ENCODE measurements at regions not wholly inside any gene's neighbourhood (a gene's known extent, or its start where the extent isn't known, plus 50 kb on each side); places are given as distances from the start of the nearest gene placed in this dataset.

DNA sequence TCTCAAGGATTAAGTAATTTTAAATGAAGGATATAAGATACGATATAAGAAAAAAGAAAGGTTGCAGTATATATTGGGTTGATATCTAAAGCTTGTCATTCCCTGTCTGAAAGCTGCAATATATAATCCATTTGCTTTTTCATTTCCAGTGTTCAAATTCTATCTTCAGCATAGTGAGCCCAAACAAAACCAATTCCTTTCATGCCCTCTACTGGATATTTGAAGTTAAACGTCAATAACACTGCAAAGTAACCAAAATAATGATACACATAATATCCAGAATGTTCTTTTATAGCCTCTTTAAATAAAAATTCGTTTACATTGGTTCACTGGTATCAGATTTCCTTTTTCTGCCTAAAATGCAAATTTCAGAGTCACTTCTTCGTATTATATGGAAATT, 64.5 kb upstream of the DAAM1 start:
- TF ChIP-seq, protein P1, sequence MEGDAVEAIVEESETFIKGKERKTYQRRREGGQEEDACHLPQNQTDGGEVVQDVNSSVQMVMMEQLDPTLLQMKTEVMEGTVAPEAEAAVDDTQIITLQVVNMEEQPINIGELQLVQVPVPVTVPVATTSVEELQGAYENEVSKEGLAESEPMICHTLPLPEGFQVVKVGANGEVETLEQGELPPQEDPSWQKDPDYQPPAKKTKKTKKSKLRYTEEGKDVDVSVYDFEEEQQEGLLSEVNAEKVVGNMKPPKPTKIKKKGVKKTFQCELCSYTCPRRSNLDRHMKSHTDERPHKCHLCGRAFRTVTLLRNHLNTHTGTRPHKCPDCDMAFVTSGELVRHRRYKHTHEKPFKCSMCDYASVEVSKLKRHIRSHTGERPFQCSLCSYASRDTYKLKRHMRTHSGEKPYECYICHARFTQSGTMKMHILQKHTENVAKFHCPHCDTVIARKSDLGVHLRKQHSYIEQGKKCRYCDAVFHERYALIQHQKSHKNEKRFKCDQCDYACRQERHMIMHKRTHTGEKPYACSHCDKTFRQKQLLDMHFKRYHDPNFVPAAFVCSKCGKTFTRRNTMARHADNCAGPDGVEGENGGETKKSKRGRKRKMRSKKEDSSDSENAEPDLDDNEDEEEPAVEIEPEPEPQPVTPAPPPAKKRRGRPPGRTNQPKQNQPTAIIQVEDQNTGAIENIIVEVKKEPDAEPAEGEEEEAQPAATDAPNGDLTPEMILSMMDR (conservative IDR thresholded peaks at IDR 0.05): peak; percentile 74

DNA sequence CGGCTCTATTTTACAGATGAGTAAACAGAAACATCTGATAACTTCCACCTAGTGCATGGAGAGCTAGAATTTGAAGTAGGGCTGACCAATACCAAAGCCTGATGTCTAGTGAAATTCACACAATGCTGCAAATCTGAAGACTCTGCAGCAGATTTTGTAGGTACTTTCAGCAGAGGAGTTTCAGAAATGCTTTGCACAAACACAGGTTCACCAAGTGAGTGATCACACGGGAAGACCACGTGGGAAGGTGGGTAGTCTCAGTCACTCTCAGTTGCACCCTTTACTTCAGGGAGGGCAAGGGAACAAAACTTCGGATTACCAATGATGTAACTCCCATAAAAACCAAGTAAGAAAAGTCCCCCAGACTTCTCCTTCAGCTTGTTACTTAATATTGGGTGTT, 63.3 kb upstream of the DAAM1 start:
- H3K27ac ChIP-seq: no peak overlapping the region
- TF ChIP-seq, protein P1 (conservative IDR thresholded peaks at IDR 0.05): no peak

More for the DNA sequence above, 64.5 kb upstream of the DAAM1 start:
- H3K27ac ChIP-seq: no peak overlapping the region

DNA sequence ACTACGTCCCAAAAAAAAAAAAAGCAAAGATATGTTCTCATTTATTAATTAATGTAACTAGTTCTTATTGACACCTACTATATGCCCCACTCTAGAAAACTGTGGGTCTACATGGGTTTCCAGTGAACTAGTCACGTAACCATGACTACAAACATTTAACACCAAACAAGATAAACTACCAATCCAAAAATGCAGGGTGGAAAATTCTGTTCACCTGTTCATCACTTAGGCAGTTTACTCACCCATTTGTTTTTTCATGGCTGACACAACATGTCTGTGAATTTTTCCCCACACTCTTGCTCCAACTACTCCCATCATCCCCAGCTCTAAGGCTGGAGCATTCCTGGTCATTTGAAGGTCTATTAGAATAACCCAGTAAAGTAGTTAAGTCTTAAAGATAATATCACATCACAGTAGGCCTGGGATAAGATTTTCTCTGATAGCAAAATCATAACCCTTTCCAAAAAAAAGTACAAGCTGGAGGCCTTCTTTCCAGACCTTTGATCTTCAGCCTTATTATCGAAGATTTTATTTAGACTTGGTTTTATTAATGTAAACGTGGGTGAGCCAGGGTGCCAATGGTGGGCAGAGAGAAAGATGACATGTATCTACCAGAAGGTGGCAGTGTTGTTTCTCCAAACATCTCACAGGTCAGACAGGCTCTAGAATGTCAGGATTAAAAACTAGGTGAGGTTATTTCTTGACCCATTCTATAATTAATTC, 61.6 kb upstream of the DAAM1 start:
- TF ChIP-seq, protein P1 (conservative IDR thresholded peaks at IDR 0.05): peak; percentile 78
- H3K27ac ChIP-seq: no peak overlapping the region

DNA sequence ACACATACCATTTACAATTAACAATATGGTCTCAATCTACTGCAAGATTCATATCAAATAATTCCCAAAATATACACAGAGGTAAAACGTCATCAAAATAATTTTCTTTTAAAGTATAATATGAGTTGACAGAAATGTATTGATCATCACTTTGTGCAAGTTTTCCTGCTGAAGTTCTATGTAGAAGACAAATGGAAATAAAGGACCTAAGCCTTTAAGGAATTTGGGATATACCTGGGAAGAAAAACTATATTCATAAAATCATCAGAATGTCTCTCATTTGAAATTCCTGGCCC, 61.1 kb upstream of the DAAM1 start:
- H3K27ac ChIP-seq: no peak overlapping the region
- TF ChIP-seq, protein P1 (conservative IDR thresholded peaks at IDR 0.05): peak; percentile 44

DNA sequence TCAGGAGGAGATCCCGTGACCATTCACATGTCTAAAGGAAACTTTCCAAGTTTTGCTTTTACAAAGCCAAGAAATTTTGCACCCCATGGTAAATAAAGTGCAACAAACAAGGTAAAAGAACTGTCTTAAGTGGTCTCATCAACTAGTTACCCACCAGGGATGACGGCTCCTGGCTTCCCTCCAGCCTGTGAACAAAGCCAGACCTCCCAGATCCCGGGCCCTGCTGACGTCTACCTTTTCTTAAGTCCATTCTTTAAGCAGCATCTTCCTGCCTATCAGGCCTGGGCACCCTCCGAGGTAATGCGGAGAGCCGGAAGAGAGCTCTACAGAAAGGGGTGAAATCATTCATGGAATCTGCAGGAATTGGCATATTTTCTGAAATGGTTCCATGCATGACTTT, 58.0 kb upstream of the DAAM1 start:
- no peak overlapping the region for H3K27ac ChIP-seq
- TF ChIP-seq, protein P1 (conservative IDR thresholded peaks at IDR 0.05): no peak

DNA sequence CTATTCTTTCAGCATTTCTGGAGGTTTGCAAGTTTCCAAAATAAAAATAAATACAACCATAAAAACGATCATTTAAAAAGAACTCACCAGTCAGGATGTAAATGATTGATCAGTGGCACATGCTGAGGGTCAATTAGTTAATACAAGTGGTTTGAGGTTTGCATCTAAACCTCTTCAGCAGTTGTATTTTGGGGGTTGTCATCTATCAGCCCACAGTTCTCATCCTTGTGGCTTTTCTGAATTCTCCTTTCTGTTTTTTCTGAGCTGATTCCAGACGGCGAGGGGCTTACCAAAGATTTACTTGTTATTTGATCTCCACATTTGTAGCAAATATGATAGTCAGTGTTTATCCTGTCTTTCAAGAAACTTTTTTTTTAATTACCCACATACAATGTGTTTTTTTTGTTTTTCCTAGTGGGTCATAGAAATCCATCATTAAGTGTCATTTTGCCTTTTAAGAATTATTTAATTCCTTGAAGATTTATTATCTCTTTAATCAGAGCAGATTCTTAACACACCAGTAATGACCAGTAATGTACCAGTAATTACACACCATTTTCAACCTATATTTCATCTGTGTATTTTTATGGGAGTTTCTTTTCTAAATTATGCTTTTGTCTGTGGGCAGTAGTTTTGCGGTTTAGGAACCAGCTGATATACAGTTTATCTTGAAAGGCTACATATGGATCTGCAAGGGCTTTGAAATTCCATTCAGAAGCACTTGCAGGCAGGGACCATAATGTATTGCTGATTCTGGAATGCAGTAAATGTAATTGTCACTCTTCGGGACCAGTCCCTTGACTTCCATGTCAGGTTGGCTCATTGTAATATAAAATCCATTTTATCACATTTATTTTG, 56.3 kb upstream of the DAAM1 start:
- no peak overlapping the region for H3K27ac ChIP-seq

More for the DNA sequence above, 56.3 kb upstream of the DAAM1 start:
- TF ChIP-seq, protein P1 (conservative IDR thresholded peaks at IDR 0.05): no peak

Measured in VCaP (cell line).